LNCAP (cell line): ENCODE measurements at regions not wholly inside any gene's neighbourhood (a gene's known extent, or its start where the extent isn't known, plus 50 kb on each side); places are given as distances from the start of the nearest gene placed in this dataset.

Source experiments
- CTCF ChIP-seq: fragments of 450-650 bp; IDR thresholded peaks from 2 replicates; pipeline ENCODE4 v1.5.1; 2017; ENCODE audit warnings: mild to moderate bottlenecking

- no peak for TF ChIP-seq CTCF
These were observed 188.9 kb downstream of the BRD1 start for GRCh38 chr22:49638788-49639187.

DNA sequence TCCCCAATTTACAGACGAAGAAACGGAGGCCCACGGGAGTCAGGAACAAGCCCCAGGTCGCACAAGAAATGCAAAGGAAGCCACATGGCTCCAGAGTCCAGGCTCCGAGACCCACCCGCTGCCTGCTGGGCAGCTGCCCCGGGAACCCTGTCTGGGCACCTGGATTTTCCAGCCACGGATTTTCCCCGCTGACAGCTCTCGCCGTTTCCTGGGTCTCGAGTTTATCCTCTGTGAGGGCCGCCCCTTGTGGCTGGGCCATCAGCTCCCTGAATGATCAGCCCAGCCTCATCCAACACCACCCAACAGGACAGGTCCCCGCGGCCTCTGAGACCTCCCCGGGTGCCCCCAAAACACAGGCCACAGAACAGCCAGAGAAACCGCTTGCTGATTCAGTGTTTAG lies 189.7 kb downstream of the BRD1 start:
- TF ChIP-seq CTCF: no peak

GRCh38 chr22:49637255-49637760 lies 190.4 kb downstream of the BRD1 start:
- TF ChIP-seq CTCF: no peak

DNA sequence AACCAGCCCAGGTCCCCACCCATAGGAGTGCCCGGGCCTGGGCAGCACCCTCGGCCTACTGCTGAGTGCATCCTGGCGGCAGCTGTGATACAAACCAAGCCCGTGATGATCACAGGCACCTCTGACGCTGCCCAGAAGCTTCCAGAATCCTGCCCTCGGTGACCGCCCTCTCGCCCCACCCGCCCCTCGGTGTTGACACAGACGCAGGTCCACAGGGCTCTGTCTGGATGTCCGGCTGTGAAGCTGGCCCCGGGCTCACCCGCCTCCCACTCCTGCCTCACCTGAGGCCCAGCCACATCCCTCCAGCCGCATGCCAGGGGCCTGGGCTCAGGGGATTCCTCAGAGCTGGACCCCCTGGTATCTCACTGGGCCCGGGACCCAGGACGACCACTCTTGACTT lies 191.0 kb downstream of the BRD1 start:
- no peak for TF ChIP-seq CTCF

- no peak for TF ChIP-seq CTCF
These were observed 191.5 kb downstream of the BRD1 start for GRCh38 chr22:49636214-49636613.

DNA sequence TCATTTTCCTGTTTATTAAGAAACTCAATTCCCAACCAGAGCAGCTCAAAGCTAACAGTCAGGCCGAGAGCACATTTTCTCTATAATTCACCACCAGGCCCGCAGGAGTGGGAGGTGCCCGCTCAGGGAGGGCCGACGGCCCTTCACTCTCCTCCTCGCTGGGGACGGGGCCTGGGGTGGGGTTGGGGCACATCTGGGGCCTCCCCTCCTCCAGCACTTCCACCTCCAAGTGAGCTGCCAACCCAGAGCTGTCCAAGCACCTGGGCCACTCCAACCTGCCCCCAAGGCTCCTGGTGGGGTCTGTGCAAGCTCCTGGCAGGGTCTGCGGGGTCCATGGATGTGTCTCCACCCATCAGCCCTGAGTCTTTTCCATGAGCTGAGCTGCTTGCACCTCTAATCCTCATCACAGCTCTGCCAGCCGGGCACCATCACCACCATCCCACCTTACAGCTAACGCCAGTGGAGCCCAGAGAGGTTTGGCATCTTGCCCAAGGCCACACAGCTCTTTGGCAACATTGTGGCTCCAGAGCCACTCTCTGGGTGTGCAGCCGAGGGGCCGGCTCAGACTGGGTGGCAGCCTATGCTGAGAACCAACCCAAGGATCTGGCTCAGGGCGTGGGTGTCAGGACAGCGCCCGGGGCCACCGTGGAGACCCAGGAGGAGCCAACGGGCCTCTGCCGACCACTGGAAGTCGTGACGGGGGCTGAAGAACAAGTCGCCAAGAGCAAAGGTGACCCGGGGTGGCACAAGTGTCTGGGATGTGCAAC lies 193.5 kb downstream of the BRD1 start:
- no peak for TF ChIP-seq CTCF

DNA sequence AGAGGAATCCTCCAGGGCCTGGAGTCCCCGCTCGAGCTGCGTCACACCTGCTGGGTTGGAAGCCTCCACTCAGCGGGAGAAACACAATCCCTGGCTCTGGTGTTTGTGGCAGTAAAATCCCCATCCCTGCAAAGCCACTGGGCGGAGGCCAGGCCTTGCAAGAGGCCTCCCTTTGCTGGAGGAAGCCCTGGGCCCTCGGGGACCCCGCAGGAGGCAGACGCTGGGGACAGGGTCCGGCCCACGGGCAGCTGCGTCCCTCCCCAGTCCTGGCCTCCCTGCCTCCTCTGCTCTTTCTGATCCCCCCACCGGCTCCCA lies 194.7 kb downstream of the BRD1 start:
- TF ChIP-seq CTCF: no peak
